HG03565 (cell line): ENCODE measurements at regions not wholly inside any gene's neighbourhood (a gene's known extent, or its start where the extent isn't known, plus 50 kb on each side); places are given as distances from the start of the nearest gene placed in this dataset.

Source experiments
- ATAC-seq: cut with Tn5 transposase; IDR thresholded peaks from one replicate; pipeline ENCODE4 v1.9.1; 2021; ENCODE audit warnings: mild to moderate bottlenecking, moderate library complexity; ENCODE audit not compliant: unreplicated experiment

DNA sequence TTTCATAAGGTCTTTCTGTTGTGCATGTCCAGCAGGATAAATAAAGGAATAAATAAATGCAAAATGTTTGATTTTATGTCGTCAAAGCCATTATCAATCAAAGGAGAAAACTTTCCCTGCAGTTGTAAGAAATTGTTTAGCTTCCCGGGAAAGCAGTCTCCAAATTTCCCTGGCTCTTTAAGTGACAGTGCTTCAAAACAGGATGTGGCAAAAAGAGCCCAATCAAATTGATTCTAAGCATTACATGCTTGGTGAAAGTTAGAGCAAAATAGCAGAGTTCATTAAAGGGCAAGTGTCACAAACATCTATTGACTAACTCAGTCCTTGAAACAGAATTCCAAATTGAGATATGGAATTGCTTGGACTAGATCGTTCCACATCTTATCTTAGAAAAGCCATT is 704.1 kb downstream of the PRELID2 start:
- ATAC-seq = no peak

DNA sequence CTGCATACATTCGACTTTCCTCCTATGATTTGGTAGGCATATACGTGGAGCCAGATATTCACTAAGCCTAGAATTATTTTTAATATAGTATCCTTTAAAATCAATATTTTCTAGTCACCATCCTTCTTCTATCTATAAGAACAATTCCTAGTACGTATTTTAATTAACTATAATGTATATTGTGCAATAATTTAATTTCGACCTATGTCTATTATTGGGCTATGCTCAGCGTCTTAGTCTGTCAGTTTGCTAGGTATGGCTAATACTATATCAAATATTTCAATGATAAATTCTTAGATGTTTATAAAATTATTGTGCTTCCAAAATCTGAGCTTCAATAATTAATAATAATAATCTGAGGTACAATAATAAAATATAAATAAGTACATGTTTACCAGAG is 705.3 kb downstream of the PRELID2 start:
- no peak for ATAC-seq

DNA sequence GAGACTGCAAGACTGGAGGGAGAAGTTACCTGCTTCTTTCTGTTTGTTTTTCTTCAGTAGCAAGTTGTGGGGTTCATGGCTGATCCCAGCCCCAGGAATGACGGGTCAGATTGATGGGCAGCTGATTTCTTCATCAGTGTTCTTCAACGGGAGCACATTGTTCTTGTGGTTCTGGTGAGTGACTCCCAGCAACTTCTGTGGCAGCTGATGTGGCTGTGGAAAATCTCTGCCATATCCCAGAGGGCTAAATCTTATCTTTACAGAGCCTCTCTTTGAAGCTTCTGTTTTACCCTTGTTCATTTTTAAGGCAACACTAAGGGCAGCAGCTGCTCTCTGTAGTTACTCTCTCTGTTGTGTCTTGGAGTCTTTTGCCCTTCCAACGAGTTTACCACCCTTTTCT is 710.3 kb downstream of the PRELID2 start:
- no peak for ATAC-seq

DNA sequence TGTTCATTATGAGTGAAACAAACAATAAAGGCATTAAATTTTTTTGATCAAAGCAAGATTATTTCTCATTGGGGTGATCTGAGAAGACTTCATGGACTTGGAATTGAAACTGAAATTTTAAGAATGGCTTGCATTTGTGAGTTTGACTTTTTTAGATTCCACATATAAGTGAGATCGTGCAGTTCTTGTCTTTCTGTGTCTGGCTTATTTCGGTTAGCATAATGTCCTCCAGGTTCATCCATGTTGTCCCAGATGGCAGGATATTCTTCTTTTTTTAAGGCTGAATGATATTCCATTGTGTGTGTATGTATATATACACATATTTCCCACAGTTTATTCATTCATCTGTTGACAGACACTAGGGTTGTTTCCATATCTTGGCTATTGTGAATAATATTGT is 716.5 kb downstream of the PRELID2 start:
- ATAC-seq = no peak

DNA sequence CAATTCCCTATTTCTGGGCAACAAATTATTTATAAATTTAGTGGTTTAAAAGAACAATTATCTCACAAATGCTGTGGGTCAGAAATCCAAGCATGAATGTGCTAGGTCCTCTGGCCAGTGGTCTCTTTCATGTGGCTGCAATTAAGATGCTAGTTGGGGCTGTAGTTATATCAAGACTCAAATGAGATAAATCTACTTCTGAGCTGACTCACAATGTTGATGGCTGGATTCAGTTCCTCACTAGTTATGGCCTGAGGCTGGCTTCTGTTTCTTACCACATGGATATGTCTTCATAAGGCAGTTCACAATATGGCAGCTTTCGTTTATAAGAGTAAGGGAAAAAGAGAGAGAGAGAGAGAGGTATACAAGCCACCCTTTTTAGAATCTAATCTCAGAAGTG is 717.0 kb downstream of the PRELID2 start:
- ATAC-seq = no peak

GRCh38 chr5:145117285-145117684 is 717.9 kb downstream of the PRELID2 start:
- ATAC-seq = no peak

DNA sequence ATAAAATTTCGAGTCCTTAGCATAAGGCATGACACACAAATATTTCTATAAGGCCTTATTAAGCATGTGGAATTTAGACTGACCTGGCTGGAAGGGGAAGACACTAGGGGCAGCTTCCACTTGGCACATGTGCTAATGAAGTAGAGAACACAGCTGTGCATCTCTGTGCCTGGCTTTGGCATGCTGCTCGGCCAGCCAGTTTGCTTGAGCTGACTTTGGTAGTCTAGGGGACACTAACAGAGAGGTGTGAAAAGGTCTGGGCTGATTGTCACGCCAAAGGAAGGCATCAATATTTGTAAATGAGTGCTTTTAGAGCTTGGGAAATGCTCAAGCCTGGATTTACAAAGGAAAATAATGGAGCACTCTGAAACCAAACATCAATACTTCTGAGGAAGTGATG is 723.7 kb downstream of the PRELID2 start:
- no peak for ATAC-seq

DNA sequence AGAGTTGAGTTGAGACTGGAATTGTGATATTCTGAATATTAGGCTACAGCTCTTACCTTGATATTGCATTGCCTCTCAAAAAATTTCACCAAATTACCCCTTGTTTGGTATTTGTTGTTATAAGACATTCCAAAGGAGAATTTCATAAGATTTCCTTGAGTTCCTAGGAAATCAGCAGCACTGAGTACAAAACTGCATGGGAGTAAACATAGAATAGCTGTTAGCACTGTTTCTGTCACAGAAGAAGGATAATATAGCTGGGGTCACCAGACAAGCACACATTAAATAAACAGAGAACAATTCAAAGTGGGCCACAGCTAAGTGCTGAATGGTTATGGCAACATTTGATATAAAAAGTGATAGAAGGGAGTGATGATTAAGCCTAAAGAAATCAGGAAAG is 724.3 kb downstream of the PRELID2 start:
- no peak for ATAC-seq

DNA sequence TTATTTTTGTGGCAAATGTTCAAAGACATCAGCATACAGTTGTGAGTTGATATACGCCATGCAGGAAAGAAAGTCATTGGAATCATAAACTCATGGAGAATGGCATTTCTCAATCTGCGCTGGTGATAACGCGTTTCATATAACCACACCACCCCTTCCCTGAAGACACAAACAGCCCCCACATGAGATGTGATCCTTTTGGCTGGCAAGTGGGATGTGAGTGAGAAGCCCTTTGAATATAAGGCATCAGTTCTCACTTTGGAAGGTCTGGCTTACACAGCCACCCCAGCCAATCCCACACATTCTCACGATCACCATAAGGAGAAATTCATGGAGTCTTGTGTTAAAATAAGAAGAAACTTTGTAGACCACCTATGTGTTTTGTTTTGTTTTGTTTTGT is 725.0 kb downstream of the PRELID2 start:
- ATAC-seq = no peak

GRCh38 chr5:145105384-145105783 is 729.8 kb downstream of the PRELID2 start:
- ATAC-seq = no peak

DNA sequence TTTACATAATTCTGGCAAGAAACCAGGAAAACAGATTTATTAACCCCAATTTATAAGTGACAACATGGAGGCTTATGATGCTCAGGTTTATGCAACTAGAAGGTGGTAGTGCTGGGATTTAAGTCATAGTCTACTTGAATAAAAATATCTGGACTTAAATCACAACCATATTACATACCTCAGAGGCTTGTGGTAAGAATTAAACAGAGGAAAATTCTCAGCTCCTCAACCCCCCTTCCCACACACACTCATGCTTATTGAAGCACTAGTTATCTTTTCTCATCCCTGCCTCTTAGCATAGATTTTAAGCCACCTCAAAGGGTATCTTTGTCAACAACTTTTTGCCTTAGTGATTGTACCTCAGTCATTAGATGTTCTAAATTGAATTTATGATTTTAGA is 731.0 kb downstream of the PRELID2 start:
- no peak for ATAC-seq

GRCh38 chr5:145101246-145101645 is 733.9 kb downstream of the PRELID2 start:
- ATAC-seq = no peak

DNA sequence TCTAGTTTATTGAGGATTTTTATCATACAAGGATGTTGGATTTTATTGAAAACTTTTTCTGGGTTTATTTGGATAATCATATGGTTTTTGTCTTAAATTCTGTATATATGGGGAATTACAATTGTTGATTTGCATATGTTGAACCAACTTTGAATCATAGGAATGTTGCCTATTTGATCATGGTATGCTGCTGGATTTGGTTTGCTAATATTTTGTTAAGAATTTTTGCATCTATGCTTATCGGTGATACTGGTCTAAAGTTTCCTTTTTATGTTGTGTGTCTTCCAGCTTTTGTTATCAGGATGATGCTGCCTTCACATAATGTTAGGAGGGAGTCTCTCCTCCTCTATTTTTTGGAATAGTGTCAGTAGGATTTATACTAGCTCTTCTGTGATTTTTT is 745.0 kb downstream of the PRELID2 start:
- ATAC-seq = no peak

DNA sequence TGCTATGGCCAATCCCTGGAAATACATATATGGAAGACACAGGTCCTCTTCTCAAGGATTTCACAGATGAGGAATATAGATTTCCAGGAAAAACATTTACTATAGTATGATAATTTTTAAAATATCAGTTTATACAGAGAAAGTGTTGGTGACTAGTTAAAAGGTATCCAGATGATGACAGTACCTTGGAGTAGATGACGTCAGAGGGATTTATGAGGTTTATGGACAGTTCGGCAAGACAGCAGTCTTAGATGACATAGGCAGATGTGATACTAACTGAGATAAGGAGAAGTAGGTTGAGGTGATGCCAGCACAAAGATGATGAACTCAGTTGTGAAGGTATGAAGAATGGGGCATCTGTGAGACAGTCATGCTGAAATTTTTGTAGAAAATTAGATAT is 750.3 kb downstream of the PRELID2 start:
- no peak for ATAC-seq

DNA sequence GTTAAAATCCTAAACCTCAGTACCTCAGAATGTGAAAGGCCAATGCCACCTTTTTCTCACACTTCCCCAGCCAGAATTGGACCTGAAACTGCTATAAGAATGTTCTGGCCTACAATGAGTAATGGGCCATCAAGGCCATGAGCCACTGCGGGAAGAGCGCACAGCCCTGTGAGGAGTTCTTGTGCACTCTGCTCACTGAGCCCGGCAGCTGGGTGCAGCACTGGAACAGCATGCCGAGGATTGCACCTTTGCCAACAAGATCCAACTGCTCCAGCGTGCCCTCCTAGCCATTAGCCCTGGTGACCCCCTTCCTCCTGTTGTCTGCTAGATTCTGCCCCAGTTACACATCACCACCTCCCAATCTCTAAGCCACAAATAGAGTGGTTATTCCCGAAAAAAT is 758.1 kb downstream of the PRELID2 start:
- no peak for ATAC-seq

- no peak for ATAC-seq
Measured at GRCh38 chr5:145076040-145076439, 759.1 kb downstream of the PRELID2 start.

GRCh38 chr5:145072889-145073288 is 762.3 kb downstream of the PRELID2 start:
- no peak for ATAC-seq

GRCh38 chr5:145068721-145069120 is 766.4 kb downstream of the PRELID2 start:
- no peak for ATAC-seq

DNA sequence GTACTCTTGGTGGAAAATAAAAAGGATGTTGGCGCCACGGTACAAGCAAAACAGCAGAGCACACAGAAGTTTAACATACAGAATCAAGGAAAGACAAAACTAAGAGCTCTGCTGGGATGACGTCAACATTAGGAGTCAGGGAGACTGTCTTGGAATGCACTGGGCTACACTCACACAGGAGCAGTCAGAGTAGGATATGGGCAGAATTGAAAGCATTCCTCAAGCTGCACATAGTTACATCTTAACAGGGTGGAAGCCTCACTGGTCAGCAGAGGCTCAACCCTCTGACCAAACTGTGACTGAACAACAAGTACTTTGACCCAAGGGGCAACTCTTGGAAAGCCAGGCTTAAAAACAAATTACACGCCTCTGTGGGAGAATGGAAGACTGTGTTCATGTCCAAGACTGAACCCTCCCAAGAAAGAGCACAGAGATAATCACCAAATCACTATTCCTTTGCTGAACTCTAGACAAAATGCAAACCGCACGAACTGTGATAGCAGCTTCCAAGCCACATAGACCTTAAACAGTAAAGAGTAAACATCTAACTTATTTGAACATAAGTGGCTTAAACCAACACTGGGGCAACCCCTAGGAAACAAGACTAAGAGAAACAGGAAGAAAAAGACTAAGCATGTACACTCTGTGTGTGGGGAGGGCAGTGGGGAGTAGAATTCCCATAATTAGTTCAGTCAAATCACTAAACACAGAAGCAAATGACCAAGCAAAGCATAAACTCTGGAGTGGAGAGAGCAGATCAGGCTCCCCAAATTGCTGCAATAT is 772.7 kb downstream of the PRELID2 start:
- no peak for ATAC-seq

GRCh38 chr5:145056800-145057199 is 778.3 kb downstream of the PRELID2 start:
- peak; percentile 99 for ATAC-seq

GRCh38 chr5:145050181-145050580 is 785.0 kb downstream of the PRELID2 start:
- ATAC-seq = no peak

- no peak for ATAC-seq
Measured at GRCh38 chr5:145044970-145045369, 790.2 kb downstream of the PRELID2 start.

DNA sequence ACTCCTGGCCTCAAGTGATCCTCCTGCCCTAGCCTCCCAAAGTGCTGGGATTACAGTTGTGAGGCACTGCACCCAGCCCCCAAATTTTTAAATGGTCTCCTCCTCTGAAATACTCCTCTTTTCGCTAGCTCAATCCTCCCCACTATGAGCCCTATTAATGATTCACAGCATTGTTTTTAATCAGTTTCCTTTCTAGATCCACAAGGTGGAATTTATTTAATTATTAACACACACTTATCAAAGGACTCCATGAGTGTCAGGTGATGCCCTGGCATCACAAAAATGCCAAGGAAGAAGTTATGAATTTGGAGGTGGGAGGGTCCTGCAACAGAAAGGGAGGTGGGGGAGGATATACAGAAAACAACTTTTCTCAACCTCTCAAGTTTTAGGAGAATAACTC is 806.5 kb downstream of the PRELID2 start:
- ATAC-seq = no peak
